ENCODE measurements at regions not wholly inside any gene's neighbourhood (a gene's known extent, or its start where the extent isn't known, plus 50 kb on each side); places are given as distances from the start of the nearest gene placed in this dataset.

GRCh38 chr4:123455360-123455759 lies 58.8 kb downstream of the SPRY1 start:
- H3K27me3 Mint-ChIP-seq (ENCODE audit: low read depth): no peaks in the 10 kb centered on the region
- peaks cover 5% of the 10 kb centered on the region for H3K4me1 Mint-ChIP-seq (ENCODE audit: low read depth)
- no peak overlapping the region for H3K27ac Mint-ChIP-seq
- no peaks in the 10 kb centered on the region for H3K36me3 Mint-ChIP-seq (ENCODE audit: insufficient read depth in 2 of 2)
- H3K4me3 Mint-ChIP-seq: no peak overlapping the region
- H3K9me3 Mint-ChIP-seq: no peaks in the 10 kb centered on the region
- ATAC-seq (replicated peaks in 1 of 2) (no peak), DNase-seq (no peak)

DNA sequence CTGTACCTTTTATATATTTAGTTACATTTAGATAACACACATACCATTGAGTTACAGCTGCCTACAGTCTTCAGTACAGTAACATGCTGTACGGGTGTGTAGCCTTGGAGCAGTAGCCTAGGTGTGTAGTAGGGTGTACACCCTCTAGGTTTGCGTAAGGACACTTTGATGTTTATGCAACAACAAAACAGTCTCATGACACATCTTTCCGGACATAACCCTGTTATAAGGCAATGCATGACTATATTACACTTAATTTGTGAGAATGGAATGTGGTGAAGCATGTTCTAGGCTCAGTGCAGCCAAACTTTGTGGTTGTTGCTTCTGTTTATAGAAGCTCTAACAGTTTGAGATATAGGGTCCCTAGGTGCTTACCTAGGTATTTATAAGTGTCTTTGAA lies 65.4 kb downstream of the SPRY1 start:
- Mint-ChIP-seq H3K4me1 (ENCODE audit: low read depth) (peaks cover 14% of the 10 kb centered on the region), H3K36me3 (ENCODE audit: insufficient read depth in 2 of 2) (no peaks in the 10 kb centered on the region), H3K27ac (no peak overlapping the region), H3K9me3 (no peaks in the 10 kb centered on the region), H3K4me3 (no peak overlapping the region), H3K27me3 (ENCODE audit: low read depth) (no peaks in the 10 kb centered on the region)
- DNase-seq (no peak), ATAC-seq (replicated peaks in 1 of 2) (no peak)

GRCh38 chr4:123463869-123464268 lies 67.3 kb downstream of the SPRY1 start:
- no peak overlapping the region for H3K27ac Mint-ChIP-seq
- no peaks in the 10 kb centered on the region for H3K36me3 Mint-ChIP-seq (ENCODE audit: insufficient read depth in 2 of 2)
- H3K27me3 Mint-ChIP-seq (ENCODE audit: low read depth): peaks cover 6% of the 10 kb centered on the region
- H3K4me1 Mint-ChIP-seq (ENCODE audit: low read depth): peaks cover 14% of the 10 kb centered on the region
- DNase-seq (no peak), ATAC-seq (replicated peaks in 1 of 2) (no peak)
- no peak overlapping the region for H3K4me3 Mint-ChIP-seq
- no peaks in the 10 kb centered on the region for H3K9me3 Mint-ChIP-seq

- ATAC-seq (replicated peaks in 1 of 2) (no peak), DNase-seq (no peak)
- H3K27me3 Mint-ChIP-seq (ENCODE audit: low read depth): peaks cover 6% of the 10 kb centered on the region
- H3K4me1 Mint-ChIP-seq (ENCODE audit: low read depth): peaks cover 14% of the 10 kb centered on the region
- H3K4me3 Mint-ChIP-seq: no peak overlapping the region
- no peaks in the 10 kb centered on the region for H3K9me3 Mint-ChIP-seq
- H3K27ac Mint-ChIP-seq: no peak overlapping the region
- H3K36me3 Mint-ChIP-seq (ENCODE audit: insufficient read depth in 2 of 2): no peaks in the 10 kb centered on the region
These were observed 68.8 kb downstream of the SPRY1 start for GRCh38 chr4:123465416-123465815.

DNA sequence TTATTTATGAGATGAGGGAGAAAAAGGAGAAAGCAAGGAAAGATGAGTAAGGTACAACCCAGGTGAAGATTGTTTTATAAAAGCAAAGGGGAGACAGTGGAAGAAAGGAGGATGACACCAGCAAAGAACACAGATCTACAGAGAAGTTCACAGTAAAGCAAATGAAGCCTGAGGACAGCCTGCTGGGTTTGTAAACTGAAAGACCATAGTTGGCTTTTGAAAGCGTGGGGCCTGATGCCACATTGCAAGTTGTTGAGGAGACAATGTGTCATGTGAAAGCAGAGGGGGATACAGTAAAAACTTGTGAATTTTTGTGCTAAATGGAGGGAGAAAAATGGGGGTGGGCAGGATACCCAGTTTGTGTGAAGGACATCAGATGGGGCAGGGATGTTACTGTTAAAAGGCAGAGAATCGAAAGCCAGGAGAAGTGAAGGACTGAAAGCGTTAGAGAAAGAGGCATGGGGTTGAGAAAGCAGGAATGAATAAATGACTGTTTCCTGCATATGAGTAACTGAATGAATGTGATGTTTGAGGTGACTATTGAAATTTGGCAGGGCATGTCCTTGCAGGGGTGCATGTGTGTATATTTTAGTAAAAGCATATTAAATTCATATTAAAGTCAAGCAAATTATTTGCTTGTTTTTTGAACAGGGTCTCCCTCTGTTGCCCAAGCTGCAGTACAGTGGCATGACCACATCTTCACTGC lies 69.6 kb downstream of the SPRY1 start:
- no peaks in the 10 kb centered on the region for H3K9me3 Mint-ChIP-seq
- H3K27ac Mint-ChIP-seq: peak overlapping the region; percentile 1
- H3K4me3 Mint-ChIP-seq: peak overlapping the region in 1 of 2 donors; percentile 1
- H3K27me3 Mint-ChIP-seq (ENCODE audit: low read depth): peaks cover 6% of the 10 kb centered on the region
- DNase-seq (no peak), ATAC-seq (replicated peaks in 1 of 2) (peak; percentile 65 to 78)
- H3K4me1 Mint-ChIP-seq (ENCODE audit: low read depth): peaks cover 14% of the 10 kb centered on the region
- H3K36me3 Mint-ChIP-seq (ENCODE audit: insufficient read depth in 2 of 2): no peaks in the 10 kb centered on the region

DNA sequence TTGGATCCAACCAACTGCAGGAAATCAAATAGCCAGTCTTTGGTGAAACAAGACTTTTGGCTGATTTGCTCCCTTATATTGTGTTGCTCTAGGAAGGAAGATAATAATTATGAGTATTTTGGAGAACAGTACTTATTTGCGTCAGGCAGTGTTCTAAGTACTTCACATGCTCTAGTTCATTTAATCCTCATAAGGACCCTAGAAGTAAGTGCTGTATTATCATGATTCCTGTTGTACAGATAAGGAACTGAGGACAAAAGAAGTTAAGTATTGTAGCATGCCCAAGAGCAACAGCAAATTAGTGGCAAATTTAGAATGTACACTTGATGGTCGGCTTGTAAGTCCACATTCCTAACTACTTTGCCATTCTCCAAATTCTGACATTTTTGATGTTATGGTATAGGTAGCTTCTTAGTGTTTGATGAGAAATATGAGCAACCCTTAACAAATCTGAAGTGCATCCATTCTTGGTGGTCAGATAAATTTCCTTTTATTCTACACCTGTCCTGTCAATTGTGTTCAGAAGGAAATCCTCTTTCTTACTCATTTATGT lies 72.0 kb downstream of the SPRY1 start:
- Mint-ChIP-seq H3K4me3 (no peak overlapping the region), H3K36me3 (ENCODE audit: insufficient read depth in 2 of 2) (no peaks in the 10 kb centered on the region), H3K4me1 (ENCODE audit: low read depth) (peaks cover 14% of the 10 kb centered on the region), H3K9me3 (no peaks in the 10 kb centered on the region), H3K27ac (no peak overlapping the region), H3K27me3 (ENCODE audit: low read depth) (peaks cover 6% of the 10 kb centered on the region)
- no peak for ATAC-seq (replicated peaks in 1 of 2)
- no peak for DNase-seq

GRCh38 chr4:123469245-123469644 lies 72.7 kb downstream of the SPRY1 start:
- ATAC-seq (replicated peaks in 1 of 2) (no peak), DNase-seq (no peak)
- no peak overlapping the region for H3K27ac Mint-ChIP-seq
- H3K9me3 Mint-ChIP-seq: no peaks in the 10 kb centered on the region
- H3K36me3 Mint-ChIP-seq (ENCODE audit: insufficient read depth in 2 of 2): no peaks in the 10 kb centered on the region
- peaks cover 6% of the 10 kb centered on the region for H3K27me3 Mint-ChIP-seq (ENCODE audit: low read depth)
- H3K4me3 Mint-ChIP-seq: no peak overlapping the region
- peaks cover 14% of the 10 kb centered on the region for H3K4me1 Mint-ChIP-seq (ENCODE audit: low read depth)

GRCh38 chr4:123469696-123470095 lies 73.1 kb downstream of the SPRY1 start:
- Mint-ChIP-seq H3K36me3 (ENCODE audit: insufficient read depth in 2 of 2) (no peaks in the 10 kb centered on the region), H3K4me1 (ENCODE audit: low read depth) (peaks cover 14% of the 10 kb centered on the region), H3K27ac (no peak overlapping the region), H3K4me3 (no peak overlapping the region), H3K9me3 (no peaks in the 10 kb centered on the region), H3K27me3 (ENCODE audit: low read depth) (peaks cover 6% of the 10 kb centered on the region)
- no peak for ATAC-seq (replicated peaks in 1 of 2)
- DNase-seq: no peak

GRCh38 chr4:123470640-123471039 lies 74.0 kb downstream of the SPRY1 start:
- Mint-ChIP-seq H3K4me1 (ENCODE audit: low read depth) (peaks cover 14% of the 10 kb centered on the region), H3K4me3 (no peak overlapping the region), H3K9me3 (no peaks in the 10 kb centered on the region), H3K27ac (no peak overlapping the region), H3K36me3 (ENCODE audit: insufficient read depth in 2 of 2) (no peaks in the 10 kb centered on the region), H3K27me3 (ENCODE audit: low read depth) (peaks cover 6% of the 10 kb centered on the region)
- ATAC-seq (replicated peaks in 1 of 2) (no peak), DNase-seq (no peak)

DNA sequence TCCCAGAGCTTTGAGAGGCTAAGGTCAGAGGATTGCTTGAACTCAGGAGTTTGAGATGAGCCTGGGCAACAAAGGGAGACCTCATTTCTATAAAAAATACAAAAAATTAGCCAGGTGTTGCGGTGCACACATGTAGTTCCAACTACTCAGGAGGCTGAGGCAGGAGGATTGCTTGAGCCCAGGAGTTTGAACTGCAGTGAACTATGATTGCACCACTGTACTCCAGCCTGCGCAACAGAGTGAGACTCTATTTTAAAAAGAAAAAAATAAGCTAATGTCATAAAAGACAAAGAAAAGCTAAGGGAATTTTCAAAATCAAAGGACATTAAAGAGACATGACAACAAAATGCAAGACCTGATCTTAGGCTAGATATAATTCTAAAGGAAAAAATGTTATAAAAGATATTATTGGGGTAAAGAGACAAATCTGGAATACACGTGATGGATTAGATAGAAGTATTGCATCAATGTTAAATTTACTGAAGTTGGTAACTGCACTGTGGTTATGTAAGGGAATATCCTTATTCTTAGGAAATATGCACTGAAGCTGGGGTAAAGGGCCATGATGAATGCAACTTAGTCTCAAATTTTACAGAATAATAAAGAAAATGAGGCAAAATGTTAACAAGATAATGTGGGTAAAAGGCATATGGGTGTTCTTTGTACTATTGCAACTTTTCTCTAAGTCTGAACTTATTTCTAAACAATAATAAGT lies 75.2 kb downstream of the SPRY1 start:
- no peaks in the 10 kb centered on the region for H3K36me3 Mint-ChIP-seq (ENCODE audit: insufficient read depth in 2 of 2)
- H3K9me3 Mint-ChIP-seq: peaks cover 0 to 2% of the 10 kb centered on the region in 2 donors
- no peak for DNase-seq
- H3K4me3 Mint-ChIP-seq: no peak overlapping the region
- peaks cover 6% of the 10 kb centered on the region for H3K27me3 Mint-ChIP-seq (ENCODE audit: low read depth)
- H3K27ac Mint-ChIP-seq: no peak overlapping the region
- peaks cover 6% of the 10 kb centered on the region for H3K4me1 Mint-ChIP-seq (ENCODE audit: low read depth)
- ATAC-seq (replicated peaks in 1 of 2): no peak

- peaks cover 0 to 2% of the 10 kb centered on the region in 2 donors for H3K9me3 Mint-ChIP-seq
- no peak overlapping the region for H3K4me3 Mint-ChIP-seq
- DNase-seq (no peak), ATAC-seq (replicated peaks in 1 of 2) (no peak)
- peaks cover 31% of the 10 kb centered on the region for H3K4me1 Mint-ChIP-seq (ENCODE audit: low read depth)
- no peak overlapping the region for H3K27ac Mint-ChIP-seq
- no peaks in the 10 kb centered on the region for H3K27me3 Mint-ChIP-seq (ENCODE audit: low read depth)
- H3K36me3 Mint-ChIP-seq (ENCODE audit: insufficient read depth in 2 of 2): no peaks in the 10 kb centered on the region
These were observed 78.2 kb downstream of the SPRY1 start for GRCh38 chr4:123474817-123475216.

- no peak for DNase-seq
These were observed 79.5 kb downstream of the SPRY1 start for GRCh38 chr4:123476089-123476488.

DNA sequence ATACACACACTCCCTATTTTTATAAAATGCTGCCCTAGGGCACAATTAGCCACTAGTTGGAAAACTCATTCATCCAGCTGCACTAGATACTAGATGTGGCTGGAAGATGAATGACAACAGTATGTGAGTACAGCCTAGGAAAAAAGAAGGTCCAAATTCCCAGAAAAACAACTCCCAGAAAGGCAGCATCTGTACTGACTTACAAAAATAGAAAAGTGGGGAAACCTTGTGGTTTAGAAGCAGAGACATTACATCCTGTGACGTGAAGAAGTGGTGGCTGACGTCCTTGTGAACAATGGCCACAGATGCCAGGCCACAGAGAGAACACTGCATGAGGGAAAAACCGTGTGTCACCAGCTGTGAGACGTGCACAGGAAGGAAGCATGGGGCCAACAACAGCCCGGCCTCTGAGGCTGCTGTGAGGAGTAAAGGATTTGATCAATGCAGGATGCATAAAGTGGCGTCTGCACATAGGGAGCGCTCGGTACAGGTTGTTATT lies 81.2 kb downstream of the SPRY1 start:
- H3K27me3 Mint-ChIP-seq (ENCODE audit: low read depth): no peaks in the 10 kb centered on the region
- H3K4me3 Mint-ChIP-seq: peak overlapping the region; percentile 40 to 75
- peaks cover 0 to 2% of the 10 kb centered on the region in 2 donors for H3K9me3 Mint-ChIP-seq
- DNase-seq: peak; percentile 62 to 65
- H3K27ac Mint-ChIP-seq: peak overlapping the region; percentile 55
- no peaks in the 10 kb centered on the region for H3K36me3 Mint-ChIP-seq (ENCODE audit: insufficient read depth in 2 of 2)
- ATAC-seq (replicated peaks in 1 of 2): peak; percentile 95 to 99
- H3K4me1 Mint-ChIP-seq (ENCODE audit: low read depth): peaks cover 44% of the 10 kb centered on the region

More at GRCh38 chr4:123476089-123476488, 79.5 kb downstream of the SPRY1 start:
- Mint-ChIP-seq H3K27me3 (ENCODE audit: low read depth) (no peaks in the 10 kb centered on the region), H3K36me3 (ENCODE audit: insufficient read depth in 2 of 2) (no peaks in the 10 kb centered on the region), H3K27ac (no peak overlapping the region), H3K4me1 (ENCODE audit: low read depth) (peaks cover 38% of the 10 kb centered on the region), H3K4me3 (no peak overlapping the region), H3K9me3 (peaks cover 0 to 2% of the 10 kb centered on the region in 2 donors)
- ATAC-seq (replicated peaks in 1 of 2): no peak

Measured in activated T-cell treated with anti-CD3 and anti-CD28 coated beads, Interleukin-2, amount 50 U/mL, for 72 hours (primary cell).